ENCODE measurements at regions not wholly inside any gene's neighbourhood (a gene's known extent, or its start where the extent isn't known, plus 50 kb on each side); places are given as distances from the start of the nearest gene placed in this dataset.
A peak's percentile ranks its signal among the peaks of the same experiment; 100 is the strongest.

GRCh38 chr10:62578916-62579315 is 204.7 kb downstream of the ZNF365 start:
- H3K9me3 Mint-ChIP-seq (ENCODE audit: low read depth): peaks cover 4% of the 10 kb centered on the region
- DNase-seq (ENCODE audit: low spot score): no peak
- peaks cover 68% of the 10 kb centered on the region for H3K4me1 Mint-ChIP-seq (ENCODE audit: low read depth)
- H3K27ac Mint-ChIP-seq (ENCODE audit: unreplicated experiment): peak overlapping the region; percentile 94
- H3K27me3 Mint-ChIP-seq (ENCODE audit: low read depth): no peaks in the 10 kb centered on the region
- H3K36me3 Mint-ChIP-seq (ENCODE audit: low read depth): peaks cover 3% of the 10 kb centered on the region
- TF ChIP-seq, protein P1, sequence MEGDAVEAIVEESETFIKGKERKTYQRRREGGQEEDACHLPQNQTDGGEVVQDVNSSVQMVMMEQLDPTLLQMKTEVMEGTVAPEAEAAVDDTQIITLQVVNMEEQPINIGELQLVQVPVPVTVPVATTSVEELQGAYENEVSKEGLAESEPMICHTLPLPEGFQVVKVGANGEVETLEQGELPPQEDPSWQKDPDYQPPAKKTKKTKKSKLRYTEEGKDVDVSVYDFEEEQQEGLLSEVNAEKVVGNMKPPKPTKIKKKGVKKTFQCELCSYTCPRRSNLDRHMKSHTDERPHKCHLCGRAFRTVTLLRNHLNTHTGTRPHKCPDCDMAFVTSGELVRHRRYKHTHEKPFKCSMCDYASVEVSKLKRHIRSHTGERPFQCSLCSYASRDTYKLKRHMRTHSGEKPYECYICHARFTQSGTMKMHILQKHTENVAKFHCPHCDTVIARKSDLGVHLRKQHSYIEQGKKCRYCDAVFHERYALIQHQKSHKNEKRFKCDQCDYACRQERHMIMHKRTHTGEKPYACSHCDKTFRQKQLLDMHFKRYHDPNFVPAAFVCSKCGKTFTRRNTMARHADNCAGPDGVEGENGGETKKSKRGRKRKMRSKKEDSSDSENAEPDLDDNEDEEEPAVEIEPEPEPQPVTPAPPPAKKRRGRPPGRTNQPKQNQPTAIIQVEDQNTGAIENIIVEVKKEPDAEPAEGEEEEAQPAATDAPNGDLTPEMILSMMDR (IDR thresholded peaks at IDR 0.05): no peak
- H3K4me3 Mint-ChIP-seq (ENCODE audit: unreplicated experiment): no peak overlapping the region

DNA sequence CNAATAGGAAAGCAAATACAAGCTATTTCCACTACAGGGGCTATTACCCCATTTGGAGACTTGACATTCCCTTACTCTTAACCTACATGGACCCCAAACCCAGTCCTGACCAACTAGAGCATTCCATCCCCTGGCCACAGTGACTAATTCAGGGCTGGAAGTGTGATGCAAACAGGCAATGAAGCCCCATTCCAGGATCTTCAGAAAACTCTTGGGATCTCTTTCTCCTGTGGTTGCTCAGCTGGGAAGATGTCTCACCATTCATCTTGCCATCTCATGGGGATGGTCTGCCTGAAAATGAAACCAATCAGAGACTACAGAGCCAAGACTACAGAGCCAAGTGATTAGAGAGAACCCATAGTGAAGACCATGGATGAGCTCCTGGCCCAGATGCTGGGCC is 206.2 kb downstream of the ZNF365 start:
- Mint-ChIP-seq H3K27me3 (ENCODE audit: low read depth) (no peaks in the 10 kb centered on the region), H3K4me3 (ENCODE audit: unreplicated experiment) (no peak overlapping the region), H3K36me3 (ENCODE audit: low read depth) (no peaks in the 10 kb centered on the region), H3K27ac (ENCODE audit: unreplicated experiment) (no peak overlapping the region), H3K9me3 (ENCODE audit: low read depth) (peaks cover 4% of the 10 kb centered on the region), H3K4me1 (ENCODE audit: low read depth) (peaks cover 83% of the 10 kb centered on the region)
- no peak for DNase-seq (ENCODE audit: low spot score)
- TF ChIP-seq, protein P1 (IDR thresholded peaks at IDR 0.05): no peak

DNA sequence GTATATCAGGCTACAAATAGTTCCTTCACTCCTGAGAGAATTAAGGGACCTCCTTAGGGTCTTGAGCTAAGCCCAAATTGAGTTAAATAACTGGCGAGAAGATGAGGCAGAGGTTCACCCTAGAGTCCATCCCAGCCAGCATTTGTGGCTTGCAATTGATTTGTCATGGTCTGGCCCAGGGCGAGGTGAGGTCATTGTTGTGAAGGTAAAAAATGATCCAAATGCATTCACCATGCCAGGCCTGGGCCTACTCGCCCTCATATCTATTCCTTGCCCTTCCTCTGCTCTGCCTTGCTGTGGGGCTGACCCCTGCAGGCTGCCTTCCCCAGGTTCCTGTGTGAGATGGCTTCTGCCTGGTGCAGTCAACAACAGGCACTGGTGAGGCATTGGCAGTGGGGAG is 207.2 kb downstream of the ZNF365 start:
- no peak for DNase-seq (ENCODE audit: low spot score)
- Mint-ChIP-seq H3K27ac (ENCODE audit: unreplicated experiment) (peak overlapping the region; percentile 95), H3K27me3 (ENCODE audit: low read depth) (no peaks in the 10 kb centered on the region)

GRCh38 chr10:62582101-62582705 is 208.0 kb downstream of the ZNF365 start:
- Mint-ChIP-seq H3K27me3 (ENCODE audit: low read depth) (no peaks in the 10 kb centered on the region), H3K36me3 (ENCODE audit: low read depth) (no peaks in the 10 kb centered on the region), H3K27ac (ENCODE audit: unreplicated experiment) (peak overlapping the region; percentile 95), H3K9me3 (ENCODE audit: low read depth) (peaks cover 4% of the 10 kb centered on the region), H3K4me1 (ENCODE audit: low read depth) (peaks cover 93% of the 10 kb centered on the region), H3K4me3 (ENCODE audit: unreplicated experiment) (no peak overlapping the region)
- no peak for DNase-seq (ENCODE audit: low spot score)
- TF ChIP-seq, protein P1 (IDR thresholded peaks at IDR 0.05): no peak

More for the DNA sequence above, 207.2 kb downstream of the ZNF365 start:
- Mint-ChIP-seq H3K4me1 (ENCODE audit: low read depth) (peaks cover 92% of the 10 kb centered on the region), H3K36me3 (ENCODE audit: low read depth) (no peaks in the 10 kb centered on the region), H3K4me3 (ENCODE audit: unreplicated experiment) (no peak overlapping the region), H3K9me3 (ENCODE audit: low read depth) (peaks cover 4% of the 10 kb centered on the region)
- TF ChIP-seq, protein P1 (IDR thresholded peaks at IDR 0.05): no peak

DNA sequence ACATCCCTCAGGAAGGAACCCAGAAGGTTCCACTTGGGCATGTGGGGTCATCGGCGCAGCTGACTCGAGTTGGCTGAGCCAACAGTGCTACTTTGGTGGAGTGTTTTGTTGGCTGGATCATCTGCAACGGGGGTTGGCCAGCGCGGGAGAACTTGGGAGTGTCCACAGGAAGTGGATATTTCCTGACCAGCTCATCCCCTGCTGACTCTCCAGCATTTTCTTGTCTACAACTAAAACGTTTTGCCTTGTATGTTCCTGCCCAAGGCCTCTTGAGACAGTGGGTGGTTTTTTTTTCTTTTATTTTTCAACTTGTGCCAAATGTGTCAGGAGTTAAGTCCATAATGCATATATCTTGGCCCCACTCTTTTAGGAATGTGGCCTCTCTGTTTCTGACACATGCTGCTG is 208.6 kb downstream of the ZNF365 start:
- TF ChIP-seq, protein P1 (IDR thresholded peaks at IDR 0.05): no peak
- DNase-seq (ENCODE audit: low spot score): no peak
- no peaks in the 10 kb centered on the region for H3K36me3 Mint-ChIP-seq (ENCODE audit: low read depth)
- H3K27me3 Mint-ChIP-seq (ENCODE audit: low read depth): no peaks in the 10 kb centered on the region
- H3K9me3 Mint-ChIP-seq (ENCODE audit: low read depth): peaks cover 6% of the 10 kb centered on the region
- H3K27ac Mint-ChIP-seq (ENCODE audit: unreplicated experiment): peak overlapping the region; percentile 95
- H3K4me1 Mint-ChIP-seq (ENCODE audit: low read depth): peaks cover 93% of the 10 kb centered on the region
- H3K4me3 Mint-ChIP-seq (ENCODE audit: unreplicated experiment): no peak overlapping the region
